ENCODE measurements at regions not wholly inside any gene's neighbourhood (a gene's known extent, or its start where the extent isn't known, plus 50 kb on each side); places are given as distances from the start of the nearest gene placed in this dataset.

GRCh38 chr5:1963358-1963757 is 80.6 kb upstream of the IRX4 start:
- Histone ChIP-seq H3K4me3 (no peak overlapping the region), H3K9me3 (no peaks in the 10 kb centered on the region), H3K27me3 (ENCODE audit: insufficient read depth in 3 of 3, low read length in 2 of 3) (peaks cover 0 to 2% (median 0%) of the 10 kb centered on the region in 3 donors), H3K4me1 (no peaks in the 10 kb centered on the region), H3K27ac (no peak overlapping the region), H3K36me3 (ENCODE audit: insufficient read depth in 1 of 2, low read depth in 1 of 2) (no peaks in the 10 kb centered on the region)
- DNase-seq (no peak), ATAC-seq (no peak)
- intact Hi-C loops (cut with DNase I) = no loop called here
- WGBS, 3 donors = 92 to 93% (median 93%) methylated on average over 12 of the region's 12 CpGs
- TF ChIP-seq CTCF (IDR thresholded peaks at IDR 0.05) = no peak

DNA sequence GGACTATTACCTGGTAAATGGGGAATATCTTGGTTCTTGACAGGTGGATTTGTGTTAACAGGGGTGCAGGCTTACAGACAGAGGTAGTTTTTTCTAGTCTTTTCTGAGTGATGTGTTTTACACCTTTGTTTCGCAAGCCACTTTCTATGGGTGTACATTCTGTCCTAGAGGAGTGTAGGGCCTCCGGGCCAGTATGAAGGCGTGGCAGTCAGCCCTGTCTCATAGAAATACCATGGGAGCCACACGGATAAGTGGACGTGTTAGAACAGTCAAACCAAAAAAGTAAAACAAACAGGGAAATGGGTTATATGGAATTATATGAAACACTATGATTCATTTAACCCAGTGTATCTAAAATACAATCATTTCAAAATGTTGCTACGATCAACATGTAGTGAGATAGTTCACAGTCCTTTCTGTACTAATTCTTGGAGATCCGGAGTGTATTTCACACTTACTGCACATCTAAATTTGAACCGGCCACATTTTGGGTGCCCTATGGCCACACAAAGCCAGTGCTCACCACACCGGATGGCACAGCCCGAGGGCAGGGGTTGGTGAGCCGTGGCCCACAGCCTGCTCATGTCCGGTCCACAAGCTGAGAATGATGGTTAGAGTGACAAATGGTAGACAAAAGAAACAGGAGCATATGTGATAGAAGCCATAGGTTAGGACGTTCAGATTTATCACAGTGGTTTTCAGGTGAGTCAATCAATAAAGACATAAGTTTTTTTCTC is 80.1 kb upstream of the IRX4 start:
- intact Hi-C loops (cut with DNase I) = no loop called here
- Histone ChIP-seq H3K27ac (no peak overlapping the region), H3K36me3 (ENCODE audit: insufficient read depth in 1 of 2, low read depth in 1 of 2) (no peaks in the 10 kb centered on the region), H3K4me1 (no peaks in the 10 kb centered on the region), H3K27me3 (ENCODE audit: insufficient read depth in 3 of 3, low read length in 2 of 3) (peaks cover 0 to 2% (median 0%) of the 10 kb centered on the region in 3 donors), H3K9me3 (no peaks in the 10 kb centered on the region), H3K4me3 (no peak overlapping the region)
- DNase-seq (no peak), ATAC-seq (no peak)
- 91 to 92% (median 92%) methylated on average over 13 of the region's 13 CpGs for WGBS, 3 donors
- no peak for TF ChIP-seq CTCF (IDR thresholded peaks at IDR 0.05)

DNA sequence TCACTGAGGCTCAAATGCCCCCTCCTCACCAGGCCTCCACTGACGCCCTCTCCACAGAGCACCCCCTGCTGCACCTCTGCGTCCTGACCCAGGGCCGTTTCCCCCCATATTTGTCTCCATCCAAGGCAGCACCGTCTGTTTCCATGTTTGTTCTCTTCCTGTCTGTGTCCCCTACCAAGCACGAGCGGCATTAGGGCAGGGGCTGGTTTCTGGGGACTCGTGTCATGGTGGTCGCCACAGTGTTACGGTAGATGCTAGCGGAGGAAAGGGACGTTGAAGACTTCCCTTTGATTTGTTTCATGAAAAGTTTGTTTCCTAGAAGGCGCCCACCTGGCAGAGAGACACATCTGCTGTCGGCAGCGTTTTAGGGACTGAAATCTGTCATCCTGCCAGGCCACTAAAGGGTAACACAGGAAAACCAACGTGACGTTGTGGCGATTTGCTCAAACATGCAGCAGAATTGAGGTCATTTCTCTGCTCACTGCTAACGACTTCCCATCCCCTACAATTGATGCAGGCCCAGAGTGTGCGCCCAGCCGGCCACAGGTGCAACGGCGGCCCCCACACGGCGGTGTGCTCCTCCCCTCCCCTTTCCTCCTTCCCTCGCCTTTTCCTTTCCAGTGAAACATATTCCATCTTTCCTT is 79.3 kb upstream of the IRX4 start:
- H3K9me3 ChIP-seq = no peaks in the 10 kb centered on the region
- 70 to 73% (median 72%) methylated on average over 25 of the region's 25 CpGs for WGBS, 3 donors
- H3K4me1 ChIP-seq = no peaks in the 10 kb centered on the region
- DNase-seq (no peak), ATAC-seq (no peak)
- TF ChIP-seq CTCF (IDR thresholded peaks at IDR 0.05) = no peak
- H3K4me3 ChIP-seq = no peak overlapping the region
- no peaks in the 10 kb centered on the region for H3K27me3 ChIP-seq (ENCODE audit: insufficient read depth in 3 of 3, low read length in 2 of 3)
- intact Hi-C loops (cut with DNase I) = no loop called here
- H3K36me3 ChIP-seq (ENCODE audit: insufficient read depth in 1 of 2, low read depth in 1 of 2) = no peaks in the 10 kb centered on the region
- H3K27ac ChIP-seq = no peak overlapping the region

DNA sequence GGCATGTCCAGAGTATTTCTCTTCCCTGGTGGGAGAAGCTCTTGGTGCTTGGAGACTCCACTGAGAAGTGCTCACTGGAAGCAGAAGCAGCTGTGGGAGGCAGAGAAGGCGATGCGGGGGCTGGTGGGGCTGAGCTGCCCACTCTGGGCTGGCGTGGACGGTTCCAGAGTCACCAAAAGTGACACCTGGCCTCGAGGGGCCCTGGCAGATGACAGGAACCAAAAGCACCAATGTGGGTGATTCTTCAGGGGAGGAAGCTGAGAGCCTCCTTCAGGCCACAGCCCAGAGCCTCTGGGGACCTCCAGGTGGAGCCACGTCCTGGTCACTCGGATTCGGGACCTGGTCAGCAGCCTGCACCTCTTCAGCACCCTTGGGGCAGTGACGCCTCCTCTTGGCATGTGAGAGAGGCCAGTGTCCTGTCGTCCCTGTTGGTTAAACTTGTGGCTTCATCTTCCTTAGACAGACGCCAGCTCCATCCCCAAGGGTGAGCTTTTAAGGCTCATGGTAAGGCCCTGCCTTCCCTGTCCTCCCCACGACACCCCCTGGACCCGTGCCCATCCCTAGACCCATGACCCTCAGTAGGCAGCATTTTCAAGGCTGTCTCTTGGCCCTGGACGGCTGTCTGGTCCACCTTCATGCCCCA is 78.7 kb upstream of the IRX4 start:
- Histone ChIP-seq H3K27me3 (ENCODE audit: insufficient read depth in 3 of 3, low read length in 2 of 3) (no peaks in the 10 kb centered on the region), H3K36me3 (ENCODE audit: insufficient read depth in 1 of 2, low read depth in 1 of 2) (no peaks in the 10 kb centered on the region), H3K27ac (no peak overlapping the region), H3K4me1 (no peaks in the 10 kb centered on the region), H3K9me3 (no peaks in the 10 kb centered on the region), H3K4me3 (no peak overlapping the region)
- intact Hi-C loops (cut with DNase I) = no loop called here
- 81 to 91% (median 82%) methylated on average over 14 of the region's 14 CpGs for WGBS, 3 donors
- no peak for TF ChIP-seq CTCF (IDR thresholded peaks at IDR 0.05)
- ATAC-seq = no peak
- no peak for DNase-seq
